Keratinocyte (primary cell): ENCODE measurements at regions not wholly inside any gene's neighbourhood (a gene's known extent, or its start where the extent isn't known, plus 50 kb on each side); places are given as distances from the start of the nearest gene placed in this dataset.
A peak's percentile ranks its signal among the peaks of the same experiment; 100 is the strongest.

Source experiments
- DNase-seq: peaks from one replicate; pipeline ENCODE4 v3.0.0-alpha.2; 2011; ENCODE audit warnings: low read depth, missing footprints, low spot score
- FAIRE-seq: peaks from 2 replicates; lab custom pipeline; 2011; peaks lifted over from hg19 to GRCh38; lab: Jason Lieb, UNC
- H2AFZ ChIP-seq: 2 replicates; pipeline ENCODE4 v1.6.0; 2012; ENCODE audit warnings: low read length, control low read depth, inconsistent platforms; ENCODE audit not compliant: control insufficient read depth
- H3K27ac ChIP-seq: 2 replicates; pipeline ENCODE4 v1.5.1; 2011; ENCODE audit warnings: low read length; ENCODE audit not compliant: control insufficient read depth, insufficient read depth
- H3K27me3 ChIP-seq: 3 replicates; pipeline ENCODE4 v1.6.0; 2011; ENCODE audit warnings: low read length; ENCODE audit not compliant: control insufficient read depth, insufficient read depth; ENCODE audit errors: extremely low read depth
- H3K36me3 ChIP-seq, 2 experiments: 2 replicates in 1 of 2; 3 replicates in 1 of 2; pipeline ENCODE4 v1.5.1; 2011; ENCODE audit warnings: low read length in 2 of 2, mild to moderate bottlenecking in 1 of 2; ENCODE audit not compliant: control insufficient read depth in 2 of 2, insufficient read depth in 2 of 2; ENCODE audit errors: extremely low read depth in 1 of 2
- H3K4me1 ChIP-seq: 3 replicates; pipeline ENCODE4 v1.5.1; 2011; ENCODE audit warnings: low read length; ENCODE audit not compliant: control insufficient read depth, insufficient read depth; ENCODE audit errors: extremely low read depth
- H3K4me2 ChIP-seq: 3 replicates; pipeline ENCODE4 v1.6.0; 2011; ENCODE audit warnings: low read depth, low read length; ENCODE audit not compliant: control insufficient read depth, insufficient read depth; ENCODE audit errors: extremely low read depth
- H3K4me3 ChIP-seq, 3 experiments: fragments of 200-600 bp in 1 of 3; sonication (generic) in 1 of 3; 2 replicates in 2 of 3; 3 replicates in 1 of 3; pipeline ENCODE4 v1.5.1; 2011 to 2016; ENCODE audit warnings: low read length in 3 of 3, mild to moderate bottlenecking in 3 of 3, control low read depth in 2 of 3, inconsistent platforms in 1 of 3, low read depth in 1 of 3, mixed read lengths in 1 of 3, mixed run types in 1 of 3, moderate library complexity in 1 of 3; ENCODE audit not compliant: control insufficient read depth in 2 of 3, insufficient read depth in 2 of 3; ENCODE audit errors: extremely low read depth in 1 of 3
- H3K79me2 ChIP-seq: 2 replicates; pipeline ENCODE4 v1.6.0; 2012; ENCODE audit warnings: low read length; ENCODE audit not compliant: control insufficient read depth, insufficient read depth
- H3K9ac ChIP-seq: 3 replicates; pipeline ENCODE4 v1.6.0; 2011; ENCODE audit warnings: low read length; ENCODE audit not compliant: control insufficient read depth, insufficient read depth; ENCODE audit errors: extremely low read depth
- H3K9me1 ChIP-seq: 3 replicates; pipeline ENCODE4 v1.6.0; 2011; ENCODE audit warnings: low read length; ENCODE audit not compliant: control insufficient read depth, insufficient read depth; ENCODE audit errors: extremely low read depth
- H3K9me3 ChIP-seq: 2 replicates; pipeline ENCODE4 v1.5.1; 2012; ENCODE audit warnings: low read depth, low read length; ENCODE audit not compliant: control insufficient read depth
- H4K20me1 ChIP-seq: 3 replicates; pipeline ENCODE4 v1.6.0; 2011; ENCODE audit warnings: low read length; ENCODE audit not compliant: control insufficient read depth, insufficient read depth; ENCODE audit errors: extremely low read depth
- CTCF ChIP-seq, 3 experiments: IDR thresholded peaks in 1 of 3; conservative IDR thresholded peaks in 1 of 3; optimal IDR thresholded peaks in 1 of 3; 2 replicates in 2 of 3; 3 replicates in 1 of 3; pipeline versions ENCODE3 to v1.5.1; 2011; ENCODE audit warnings: low read length in 3 of 3, mild to moderate bottlenecking in 3 of 3, moderate library complexity in 2 of 3, control low read depth in 1 of 3, inconsistent platforms in 1 of 3; ENCODE audit not compliant: insufficient read depth in 2 of 3; ENCODE audit errors: extremely low read depth in 1 of 3
- EZH2 ChIP-seq: IDR thresholded peaks from one replicate; pipeline ENCODE4 v1.6.1; 2012; ENCODE audit warnings: inconsistent platforms, mild to moderate bottlenecking, low read length, moderate library complexity
- dilution Hi-C: fragments of 300-500 bp; cut with MboI; formaldehyde crosslinking; loops from one replicate; pipeline ENCODE4 v1.7.0; 2020; ENCODE audit warnings: low sequenced_read_pairs; ENCODE audit not compliant: extremely low pct_ligation_motif_present

GRCh38 chr15:26084771-26085170, 221.6 kb upstream of the ATP10A start:
- TF ChIP-seq CTCF (optimal IDR thresholded peaks at IDR 0.05 in 1 of 3, IDR thresholded peaks at IDR 0.05 in 1 of 3, conservative IDR thresholded peaks at IDR 0.05 in 1 of 3; ENCODE audit: extremely low read depth in 1 of 3, insufficient read depth in 2 of 3, low read length in 3 of 3) (no peak), EZH2 (no peak)
- H3K27ac ChIP-seq, result no peak overlapping the region
- no peak for DNase-seq
- dilution Hi-C loops, result no loop called here
- H3K9ac ChIP-seq, result no peak overlapping the region
- no peak overlapping the region for H3K4me2 ChIP-seq
- no peaks in the 10 kb centered on the region for H3K27me3 ChIP-seq
- no peak overlapping the region for H2AFZ ChIP-seq
- peaks cover 5% of the 10 kb centered on the region for H3K4me1 ChIP-seq
- no peaks in the 10 kb centered on the region for H4K20me1 ChIP-seq
- no peaks in the 10 kb centered on the region for H3K36me3 ChIP-seq
- H3K9me1 ChIP-seq, result no peaks in the 10 kb centered on the region
- no peak for FAIRE-seq
- H3K79me2 ChIP-seq, result no peaks in the 10 kb centered on the region
- H3K9me3 ChIP-seq, result no peaks in the 10 kb centered on the region
- H3K4me3 ChIP-seq, result no peak overlapping the region

GRCh38 chr15:26083896-26084295, 220.8 kb upstream of the ATP10A start:
- no peaks in the 10 kb centered on the region for H3K9me3 ChIP-seq
- H4K20me1 ChIP-seq, result no peaks in the 10 kb centered on the region
- FAIRE-seq (no peak), DNase-seq (no peak)
- peaks cover 5% of the 10 kb centered on the region for H3K4me1 ChIP-seq
- no peaks in the 10 kb centered on the region for H3K79me2 ChIP-seq
- no peak overlapping the region for H3K27ac ChIP-seq
- H3K9me1 ChIP-seq, result no peaks in the 10 kb centered on the region
- TF ChIP-seq CTCF (optimal IDR thresholded peaks at IDR 0.05 in 1 of 3, IDR thresholded peaks at IDR 0.05 in 1 of 3, conservative IDR thresholded peaks at IDR 0.05 in 1 of 3; ENCODE audit: extremely low read depth in 1 of 3, insufficient read depth in 2 of 3, low read length in 3 of 3), result no peak
- TF ChIP-seq EZH2, result no peak
- H3K4me3 ChIP-seq, result no peak overlapping the region
- H3K4me2 ChIP-seq, result peak overlapping the region; percentile 83
- no peaks in the 10 kb centered on the region for H3K27me3 ChIP-seq
- H3K36me3 ChIP-seq, result no peaks in the 10 kb centered on the region
- no peak overlapping the region for H2AFZ ChIP-seq
- dilution Hi-C loops, result no loop called here
- H3K9ac ChIP-seq, result no peak overlapping the region
